Neural progenitor cell (in vitro differentiated cells): ENCODE measurements at regions not wholly inside any gene's neighbourhood (a gene's known extent, or its start where the extent isn't known, plus 50 kb on each side); places are given as distances from the start of the nearest gene placed in this dataset.
A peak's percentile ranks its signal among the peaks of the same experiment; 100 is the strongest.

Experiments used
- DNase-seq: peaks from one replicate; pipeline ENCODE4 v3.0.0-alpha.2; 2016; ENCODE audit warnings: low spot score
- H2AFZ ChIP-seq: fragments of 200-600 bp; sonication (generic); replicated peaks from 2 replicates; pipeline ENCODE4 v1.6.1; 2016; ENCODE audit warnings: antibody characterized with exemption
- H3F3A ChIP-seq: fragments of 200-600 bp; sonication (generic); 2 replicates; pipeline ENCODE4 v1.6.1; 2016; ENCODE audit warnings: antibody characterized with exemption, low read depth
- H3K27ac ChIP-seq: fragments of 200-600 bp; sonication (generic); 2 replicates; pipeline ENCODE4 v1.5.1; 2016; ENCODE audit warnings: mild to moderate bottlenecking
- H3K27me3 ChIP-seq: fragments of 200-600 bp; sonication (generic); 2 replicates; pipeline ENCODE4 v1.6.1; 2016; ENCODE audit warnings: mild to moderate bottlenecking, moderate library complexity
- H3K36me3 ChIP-seq: fragments of 200-600 bp; sonication (generic); 2 replicates; pipeline ENCODE4 v1.5.1; 2016
- H3K4me1 ChIP-seq: fragments of 200-600 bp; sonication (generic); 2 replicates; pipeline ENCODE4 v1.6.1; 2016; ENCODE audit warnings: mixed run types
- H3K4me2 ChIP-seq: fragments of 200-600 bp; sonication (generic); 2 replicates; pipeline ENCODE4 v1.6.1; 2016
- H3K4me3 ChIP-seq: fragments of 200-600 bp; sonication (generic); 2 replicates; pipeline ENCODE4 v1.5.1; 2016
- H3K79me2 ChIP-seq: fragments of 200-600 bp; sonication (generic); 2 replicates; pipeline ENCODE4 v1.6.1; 2016; ENCODE audit warnings: low read depth
- H3K9ac ChIP-seq: fragments of 200-600 bp; sonication (generic); 2 replicates; pipeline ENCODE4 v1.6.1; 2016
- H3K9me3 ChIP-seq: fragments of 200-600 bp; sonication (generic); 2 replicates; pipeline ENCODE4 v1.5.1; 2016; ENCODE audit warnings: low read depth
- H4K20me1 ChIP-seq: fragments of 200-600 bp; sonication (generic); 2 replicates; pipeline ENCODE4 v1.6.1; 2016; ENCODE audit warnings: low read depth
- H3K27ac Mint-ChIP-seq: 3 replicates; pipeline ENCODE4 v1.8.0; 2021; ENCODE audit warnings: mixed read lengths
- H3K27me3 Mint-ChIP-seq: 2 replicates; pipeline ENCODE4 v1.8.0; 2022; ENCODE audit warnings: low read depth, mild to moderate bottlenecking, inconsistent platforms, moderate library complexity, mixed read lengths; ENCODE audit not compliant: insufficient read depth
- H3K36me3 Mint-ChIP-seq: 3 replicates; pipeline ENCODE4 v1.8.0; 2021; ENCODE audit warnings: mixed read lengths
- H3K4me1 Mint-ChIP-seq: 3 replicates; pipeline ENCODE4 v1.8.0; 2021; ENCODE audit warnings: mixed read lengths
- H3K4me3 Mint-ChIP-seq: 3 replicates; pipeline ENCODE4 v1.8.0; 2021; ENCODE audit warnings: mild to moderate bottlenecking, moderate library complexity, mixed read lengths
- H3K9me3 Mint-ChIP-seq: 3 replicates; pipeline ENCODE4 v1.8.0; 2020; ENCODE audit warnings: mixed read lengths
- EZH2 ChIP-seq: fragments of 200-600 bp; sonication (generic); IDR thresholded peaks from 2 replicates; pipeline ENCODE4 v1.6.1; 2017; ENCODE audit warnings: antibody characterized with exemption, mild to moderate bottlenecking, moderate library complexity
- EZH2phosphoT487 ChIP-seq: fragments of 200-600 bp; sonication (generic); IDR thresholded peaks from 2 replicates; pipeline ENCODE4 v1.6.1; 2017; ENCODE audit warnings: antibody characterized with exemption
- TF ChIP-seq, protein P1 (sequence below): fragments of 200-600 bp; sonication (generic); IDR thresholded peaks from 2 replicates; pipeline ENCODE4 v1.5.1; 2017; ENCODE audit warnings: antibody characterized with exemption, mild to moderate bottlenecking

- no peaks in the 10 kb centered on the region for H3K36me3 ChIP-seq
- H3K27ac ChIP-seq: no peak overlapping the region
- no peaks in the 10 kb centered on the region for H3K79me2 ChIP-seq
- no peak for TF ChIP-seq EZH2
- TF ChIP-seq EZH2phosphoT487: no peak
- TF ChIP-seq, protein P1, sequence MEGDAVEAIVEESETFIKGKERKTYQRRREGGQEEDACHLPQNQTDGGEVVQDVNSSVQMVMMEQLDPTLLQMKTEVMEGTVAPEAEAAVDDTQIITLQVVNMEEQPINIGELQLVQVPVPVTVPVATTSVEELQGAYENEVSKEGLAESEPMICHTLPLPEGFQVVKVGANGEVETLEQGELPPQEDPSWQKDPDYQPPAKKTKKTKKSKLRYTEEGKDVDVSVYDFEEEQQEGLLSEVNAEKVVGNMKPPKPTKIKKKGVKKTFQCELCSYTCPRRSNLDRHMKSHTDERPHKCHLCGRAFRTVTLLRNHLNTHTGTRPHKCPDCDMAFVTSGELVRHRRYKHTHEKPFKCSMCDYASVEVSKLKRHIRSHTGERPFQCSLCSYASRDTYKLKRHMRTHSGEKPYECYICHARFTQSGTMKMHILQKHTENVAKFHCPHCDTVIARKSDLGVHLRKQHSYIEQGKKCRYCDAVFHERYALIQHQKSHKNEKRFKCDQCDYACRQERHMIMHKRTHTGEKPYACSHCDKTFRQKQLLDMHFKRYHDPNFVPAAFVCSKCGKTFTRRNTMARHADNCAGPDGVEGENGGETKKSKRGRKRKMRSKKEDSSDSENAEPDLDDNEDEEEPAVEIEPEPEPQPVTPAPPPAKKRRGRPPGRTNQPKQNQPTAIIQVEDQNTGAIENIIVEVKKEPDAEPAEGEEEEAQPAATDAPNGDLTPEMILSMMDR: no peak
- no peaks in the 10 kb centered on the region for H3K27me3 ChIP-seq
- H3K4me3 ChIP-seq: no peak overlapping the region
- H3F3A ChIP-seq: no peaks in the 10 kb centered on the region
- no peaks in the 10 kb centered on the region for H3K9me3 ChIP-seq
- no peaks in the 10 kb centered on the region for H4K20me1 ChIP-seq
- Mint-ChIP-seq H3K9me3 (no peaks in the 10 kb centered on the region), H3K36me3 (no peaks in the 10 kb centered on the region), H3K4me1 (peaks cover 34% of the 10 kb centered on the region), H3K27me3 (no peaks in the 10 kb centered on the region), H3K4me3 (no peak overlapping the region), H3K27ac (peak overlapping the region; percentile 38)
- peaks cover 7% of the 10 kb centered on the region for H3K4me1 ChIP-seq
- peak; percentile 9 for DNase-seq
- H3K9ac ChIP-seq: no peak overlapping the region
- H3K4me2 ChIP-seq: no peak overlapping the region
- peak overlapping the region; percentile 18 for H2AFZ ChIP-seq
Measured at GRCh38 chr6:55670850-55671413, 91.9 kb upstream of the HMGCLL1 start.

DNA sequence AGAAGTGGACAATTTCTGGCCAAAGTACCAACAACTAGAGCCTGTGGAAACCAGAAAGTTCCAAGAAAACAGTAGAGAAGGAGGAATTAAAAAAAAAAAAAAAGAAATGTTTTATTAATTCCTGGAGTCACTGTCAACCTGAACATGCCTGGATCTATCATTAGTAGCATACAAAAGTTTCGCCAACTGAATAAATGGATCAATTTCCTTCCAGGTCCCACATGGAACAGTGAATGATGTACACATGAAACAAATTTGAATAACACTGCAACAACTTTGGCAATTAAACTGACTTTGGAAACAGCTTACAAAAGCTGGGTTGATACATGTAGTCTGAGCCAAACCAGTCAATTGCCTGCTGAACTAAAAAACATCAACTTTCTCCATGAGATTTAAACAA lies 90.0 kb upstream of the HMGCLL1 start:
- no peaks in the 10 kb centered on the region for H3K79me2 ChIP-seq
- H3K4me1 Mint-ChIP-seq: peaks cover 30% of the 10 kb centered on the region
- peaks cover 7% of the 10 kb centered on the region for H3K4me1 ChIP-seq
- H3K27me3 Mint-ChIP-seq: no peaks in the 10 kb centered on the region
- no peaks in the 10 kb centered on the region for H3K36me3 ChIP-seq
- no peaks in the 10 kb centered on the region for H3K27me3 ChIP-seq
- TF ChIP-seq EZH2phosphoT487 (no peak), EZH2 (no peak)
- TF ChIP-seq, protein P1: no peak
- H3K4me2 ChIP-seq: no peak overlapping the region
- DNase-seq: no peak
- no peak overlapping the region for H3K4me3 Mint-ChIP-seq
- H3K9ac ChIP-seq: no peak overlapping the region
- peak overlapping the region; percentile 17 for H2AFZ ChIP-seq
- no peak overlapping the region for H3K27ac ChIP-seq
- no peaks in the 10 kb centered on the region for H3K9me3 ChIP-seq
- H3K27ac Mint-ChIP-seq: no peak overlapping the region
- H3K4me3 ChIP-seq: no peak overlapping the region
- H3K9me3 Mint-ChIP-seq: peaks cover 8% of the 10 kb centered on the region
- no peaks in the 10 kb centered on the region for H4K20me1 ChIP-seq
- H3F3A ChIP-seq: no peaks in the 10 kb centered on the region
- no peaks in the 10 kb centered on the region for H3K36me3 Mint-ChIP-seq

DNA sequence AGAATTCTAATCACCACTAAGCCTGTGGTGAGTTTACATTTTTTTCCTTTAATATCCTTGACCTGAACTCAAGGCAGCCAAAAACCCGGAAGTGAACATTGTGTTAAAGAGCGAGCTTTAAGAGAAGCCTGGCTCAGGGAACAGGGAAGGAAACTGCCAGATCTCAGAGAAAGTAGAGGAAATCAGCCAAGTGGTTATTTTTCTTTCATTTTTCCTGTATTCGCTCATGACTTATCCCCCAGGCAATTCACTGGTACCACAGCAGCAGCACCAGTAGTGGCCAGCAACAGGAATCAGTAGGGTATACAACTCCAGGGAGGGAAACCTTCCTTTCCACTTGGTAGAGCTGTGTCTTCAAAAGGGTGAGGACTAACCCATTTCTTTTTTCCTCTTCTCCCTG lies 89.6 kb upstream of the HMGCLL1 start:
- Histone ChIP-seq H3K36me3 (no peaks in the 10 kb centered on the region), H3K27me3 (no peaks in the 10 kb centered on the region), H2AFZ (peak overlapping the region; percentile 17), H3K4me2 (no peak overlapping the region), H3K4me1 (peaks cover 7% of the 10 kb centered on the region), H3K27ac (no peak overlapping the region), H3K9ac (no peak overlapping the region), H3F3A (no peaks in the 10 kb centered on the region), H3K79me2 (no peaks in the 10 kb centered on the region), H3K4me3 (no peak overlapping the region), H4K20me1 (no peaks in the 10 kb centered on the region), H3K9me3 (no peaks in the 10 kb centered on the region)
- peaks cover 2% of the 10 kb centered on the region for H3K27me3 Mint-ChIP-seq
- TF ChIP-seq EZH2phosphoT487 (no peak), EZH2 (no peak)
- TF ChIP-seq, protein P1: no peak
- peak overlapping the region; percentile 32 for H3K27ac Mint-ChIP-seq
- peaks cover 30% of the 10 kb centered on the region for H3K4me1 Mint-ChIP-seq
- peaks cover 11% of the 10 kb centered on the region for H3K9me3 Mint-ChIP-seq
- no peak overlapping the region for H3K4me3 Mint-ChIP-seq
- H3K36me3 Mint-ChIP-seq: no peaks in the 10 kb centered on the region
- no peak for DNase-seq
